Upper lobe of left lung (tissue), 6 donors: ENCODE measurements at regions not wholly inside any gene's neighbourhood (a gene's known extent, or its start where the extent isn't known, plus 50 kb on each side); places are given as distances from the start of the nearest gene placed in this dataset.

Experiments
- ATAC-seq, 2 donors: fragments of 200-7000 bp; cut with Tn5 transposase; one replicate each; pipeline ENCODE4 v1.9.1; 2022; ENCODE audit warnings: mild to moderate bottlenecking in 2 of 2, moderate library complexity in 2 of 2; ENCODE audit not compliant: low FRiP score in 2 of 2
- DNase-seq, 2 donors: peaks; one replicate each; pipeline ENCODE4 v3.0.0-alpha.2; 2019 to 2020
- H3K27ac ChIP-seq, 4 donors: fragments of 200-600 bp; sonication (generic); one replicate each; pipeline ENCODE4 v1.5.1; 2016 to 2019
- H3K27me3 ChIP-seq, 4 donors: fragments of 200-600 bp; sonication (generic); one replicate each; pipeline ENCODE4 v1.5.1; 2017 to 2019
- H3K36me3 ChIP-seq, 4 donors: fragments of 200-600 bp; sonication (generic); one replicate each; pipeline ENCODE4 v1.5.1; 2016 to 2019
- H3K4me1 ChIP-seq, 4 donors: fragments of 200-600 bp; sonication (generic); one replicate each; pipeline ENCODE4 v1.5.1; 2018 to 2019
- H3K4me3 ChIP-seq, 4 donors: fragments of 200-600 bp; sonication (generic); one replicate each; pipeline ENCODE4 v1.5.1; 2017 to 2019; ENCODE audit warnings: mild to moderate bottlenecking in 2 of 4, moderate library complexity in 1 of 4
- H3K9me3 ChIP-seq, 4 donors: fragments of 200-600 bp; sonication (generic); one replicate each; pipeline ENCODE4 v1.5.1; 2018 to 2019
- CTCF ChIP-seq, 6 experiments: fragments of 450-650 bp in 4 of 6; fragments of 200-600 bp in 2 of 6; sonication (generic) in 2 of 6; IDR thresholded peaks; one replicate each; pipeline ENCODE4 v1.5.1; 2016 to 2019; ENCODE audit warnings: antibody characterized with exemption in 6 of 6
- EP300 ChIP-seq, 4 donors: sonication (generic); formaldehyde crosslinking; IDR thresholded peaks; one replicate each; pipeline ENCODE4 v1.5.1; 2017; ENCODE audit warnings: antibody characterized with exemption in 4 of 4, control low read depth in 2 of 4
- POLR2A ChIP-seq, 4 donors: fragments of 450-650 bp; IDR thresholded peaks; one replicate each; pipeline ENCODE4 v1.5.1; 2016 to 2017; ENCODE audit warnings: antibody characterized with exemption in 4 of 4, mild to moderate bottlenecking in 2 of 4
- POLR2AphosphoS5 ChIP-seq, 2 donors: sonication (generic); formaldehyde crosslinking; IDR thresholded peaks; one replicate each; pipeline ENCODE4 v1.5.1; 2017; ENCODE audit warnings: antibody characterized with exemption in 2 of 2
- WGBS, 2 donors: methylation state at CpG; one replicate each; pipeline ENCODE4 v1.1.5; 2017 to 2018; 5-methylcytosine and 5-hydroxymethylcytosine counted together
- donor health status: DM: no; HTN: no; CAD: no; lungs with moderate emphysema.
- donor health status: DM: no; HTN: yes; CAD: no; lungs with severe emphysema.

DNA sequence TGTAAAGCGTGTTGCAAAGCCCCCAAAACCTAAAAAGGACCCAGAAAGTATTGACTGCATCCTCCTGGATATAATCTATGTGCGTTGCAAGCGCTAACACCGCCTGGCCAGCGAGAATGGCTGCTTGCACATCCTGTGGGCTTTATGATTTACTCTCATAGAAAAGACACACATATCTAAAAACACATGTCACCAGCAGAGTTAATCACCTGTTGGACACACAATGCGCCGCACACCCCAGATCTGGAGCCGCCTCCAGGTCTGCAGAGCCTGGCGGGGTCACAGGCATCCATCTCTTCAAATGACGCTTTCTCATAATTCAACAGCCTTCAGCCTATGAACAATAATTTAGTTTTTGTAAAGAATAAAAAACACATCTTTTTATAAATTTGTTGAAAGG is 186.5 kb downstream of the RTP5 start:
- Histone ChIP-seq H3K4me1 (no peaks in the 10 kb centered on the region), H3K36me3 (no peaks in the 10 kb centered on the region), H3K9me3 (no peaks in the 10 kb centered on the region), H3K27me3 (peaks cover 0 to 3% (median 0%) of the 10 kb centered on the region in 4 donors), H3K27ac (no peak overlapping the region), H3K4me3 (no peak overlapping the region)
- no peak for DNase-seq
- no peak for TF ChIP-seq CTCF (IDR thresholded peaks at IDR 0.05)
- TF ChIP-seq POLR2A (IDR thresholded peaks at IDR 0.05) = no peak
- TF ChIP-seq EP300 (IDR thresholded peaks at IDR 0.05) = no peak
- TF ChIP-seq POLR2AphosphoS5 (IDR thresholded peaks at IDR 0.05) = no peak
- WGBS, 2 donors = 76 to 78% methylated on average over 10 of the region's 10 CpGs
- no peak for ATAC-seq

DNA sequence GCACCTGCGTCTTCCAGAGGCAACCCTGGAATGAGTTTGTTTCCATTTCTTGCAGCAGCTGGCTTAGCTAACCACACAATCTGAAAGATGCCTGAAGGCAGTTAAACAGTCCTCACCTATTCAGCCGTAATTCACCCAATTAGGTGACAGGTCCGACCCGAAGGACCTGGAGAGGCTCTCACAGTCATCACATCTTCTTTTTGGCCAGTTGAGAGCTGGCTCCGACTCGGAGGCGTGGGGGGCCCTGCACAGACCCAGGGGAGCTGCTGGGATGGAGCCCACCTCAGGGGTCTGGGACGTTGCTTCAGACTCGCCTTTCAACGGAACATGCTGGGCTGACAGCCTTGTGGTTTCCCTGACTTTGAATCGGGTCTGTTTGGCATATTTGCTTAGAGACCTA is 187.3 kb downstream of the RTP5 start:
- H3K27me3 ChIP-seq = peaks cover 0 to 3% (median 0%) of the 10 kb centered on the region in 4 donors
- ATAC-seq (no peak), DNase-seq (peak in 1 of 2 donors; percentile 33)
- no peaks in the 10 kb centered on the region for H3K9me3 ChIP-seq
- 67 to 71% methylated on average over 11 of the region's 11 CpGs for WGBS, 2 donors
- no peaks in the 10 kb centered on the region for H3K4me1 ChIP-seq
- no peaks in the 10 kb centered on the region for H3K36me3 ChIP-seq
- TF ChIP-seq POLR2A (IDR thresholded peaks at IDR 0.05) = no peak
- H3K4me3 ChIP-seq = no peak overlapping the region
- H3K27ac ChIP-seq = no peak overlapping the region

DNA sequence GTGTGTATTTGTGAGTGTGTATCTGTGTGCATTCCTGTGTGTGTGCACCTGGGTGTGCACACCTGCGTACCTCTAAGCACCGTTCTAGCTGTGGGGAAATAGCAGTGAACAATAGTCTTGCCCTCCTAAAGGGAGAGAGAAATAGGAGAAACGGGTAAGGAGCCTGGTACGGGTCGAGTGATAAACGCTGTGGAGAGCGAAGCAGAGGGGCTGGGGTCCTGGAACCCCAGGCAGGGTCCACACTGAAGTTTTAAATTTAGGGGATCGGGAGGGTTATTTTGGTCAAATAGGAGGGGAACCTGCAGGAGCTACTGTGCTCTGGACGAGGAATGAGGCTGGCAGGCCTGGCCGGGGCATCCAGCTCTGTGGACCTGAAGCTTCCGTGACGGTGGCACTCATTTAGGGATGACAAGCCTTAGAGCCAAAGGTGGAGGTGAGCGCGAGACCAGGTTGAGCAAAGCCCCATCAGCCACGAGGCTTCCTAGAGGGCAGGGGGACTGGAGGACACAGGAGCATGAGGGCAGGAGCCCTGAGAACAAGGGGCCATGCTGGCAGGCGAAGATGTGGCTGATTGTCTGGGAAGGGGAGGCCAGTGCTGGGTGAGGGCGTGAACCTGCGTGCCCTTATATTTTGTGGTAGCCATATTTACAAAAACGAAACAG is 188.0 kb downstream of the RTP5 start:
- no peaks in the 10 kb centered on the region for H3K4me1 ChIP-seq
- DNase-seq (peak in 1 of 2 donors; percentile 38), ATAC-seq (no peak)
- TF ChIP-seq POLR2AphosphoS5 (IDR thresholded peaks at IDR 0.05) = no peak
- TF ChIP-seq POLR2A (IDR thresholded peaks at IDR 0.05) = no peak
- no peak for TF ChIP-seq CTCF (IDR thresholded peaks at IDR 0.05)
- TF ChIP-seq EP300 (IDR thresholded peaks at IDR 0.05) = no peak
- no peak overlapping the region for H3K4me3 ChIP-seq
- no peaks in the 10 kb centered on the region for H3K36me3 ChIP-seq
- H3K27me3 ChIP-seq = peaks cover 0 to 3% (median 0%) of the 10 kb centered on the region in 4 donors
- whole genome bisulfite sequencing, 2 donors = 80 to 85% methylated on average over 19 of the region's 19 CpGs
- H3K27ac ChIP-seq = no peak overlapping the region
- no peaks in the 10 kb centered on the region for H3K9me3 ChIP-seq

DNA sequence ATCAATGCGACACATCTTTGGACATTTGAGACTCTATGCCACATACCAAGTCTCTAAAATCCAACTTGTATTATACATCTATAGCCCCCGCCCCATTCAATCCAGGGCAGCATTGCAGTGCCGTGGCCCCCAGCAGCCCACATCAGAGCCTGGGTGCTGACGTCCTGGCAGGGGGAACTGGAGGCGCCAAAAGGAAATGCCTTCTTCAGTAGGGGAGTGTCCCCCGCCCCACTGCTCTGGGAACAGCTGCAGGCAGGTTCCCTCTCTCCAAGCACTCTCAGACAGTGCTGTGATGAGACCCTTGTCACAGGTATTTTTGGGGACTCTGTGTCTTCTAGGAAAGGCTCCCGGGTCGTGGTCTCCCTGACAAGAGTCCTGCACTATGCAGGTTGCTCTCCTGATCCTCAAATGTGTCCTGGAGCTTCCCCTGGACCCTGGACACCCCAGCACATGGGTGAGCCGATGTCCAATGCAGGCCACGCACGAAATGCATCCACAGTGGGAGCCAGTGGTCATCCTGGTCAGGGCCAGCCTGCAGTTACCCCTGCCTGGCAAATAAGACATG is 188.7 kb downstream of the RTP5 start:
- no peaks in the 10 kb centered on the region for H3K4me1 ChIP-seq
- TF ChIP-seq CTCF (IDR thresholded peaks at IDR 0.05) = no peak
- TF ChIP-seq POLR2AphosphoS5 (IDR thresholded peaks at IDR 0.05) = no peak
- no peak for TF ChIP-seq EP300 (IDR thresholded peaks at IDR 0.05)
- no peak for TF ChIP-seq POLR2A (IDR thresholded peaks at IDR 0.05)
- no peak overlapping the region for H3K4me3 ChIP-seq
- ATAC-seq (no peak), DNase-seq (no peak)
- H3K9me3 ChIP-seq = no peaks in the 10 kb centered on the region
- 67 to 86% methylated on average over 6 to 10 of the region's 11 CpGs for WGBS, 2 donors
- no peak overlapping the region for H3K27ac ChIP-seq
- H3K36me3 ChIP-seq = no peaks in the 10 kb centered on the region
- H3K27me3 ChIP-seq = peaks cover 0 to 3% (median 0%) of the 10 kb centered on the region in 4 donors

- DNase-seq (no peak), ATAC-seq (no peak)
- no peaks in the 10 kb centered on the region for H3K36me3 ChIP-seq
- H3K4me3 ChIP-seq = no peak overlapping the region
- H3K4me1 ChIP-seq = no peaks in the 10 kb centered on the region
- H3K27me3 ChIP-seq = peaks cover 0 to 3% (median 0%) of the 10 kb centered on the region in 4 donors
- H3K27ac ChIP-seq = no peak overlapping the region
- WGBS, 2 donors = 92 to 93% methylated on average over 7 of the region's 7 CpGs
- no peaks in the 10 kb centered on the region for H3K9me3 ChIP-seq
- TF ChIP-seq CTCF (IDR thresholded peaks at IDR 0.05) (no peak), EP300 (IDR thresholded peaks at IDR 0.05) (no peak), POLR2AphosphoS5 (IDR thresholded peaks at IDR 0.05) (no peak), POLR2A (IDR thresholded peaks at IDR 0.05) (no peak)
Measured at GRCh38 chr2:242059566-242059965, 190.0 kb downstream of the RTP5 start.
